ENCODE measurements at regions not wholly inside any gene's neighbourhood (a gene's known extent, or its start where the extent isn't known, plus 50 kb on each side); places are given as distances from the start of the nearest gene placed in this dataset.
"Not testable (repeated sequence)": the region's sequence is repeated elsewhere in the genome, so short reads cannot be mapped to it uniquely, and the experiment has no call there.

- not testable (repeated sequence) for TF ChIP-seq CTCF (IDR thresholded peaks at IDR 0.05; ENCODE audit: low read depth, low read length); EZH2phosphoT487 (IDR thresholded peaks at IDR 0.05; ENCODE audit: low read depth)
Observed at GRCh38 chr2:131829456-131830241, 302.0 kb downstream of the CCDC74A start.

Measured in OCI-LY3 (cell line).